HepG2 (cell line): ENCODE measurements at regions not wholly inside any gene's neighbourhood (a gene's known extent, or its start where the extent isn't known, plus 50 kb on each side); places are given as distances from the start of the nearest gene placed in this dataset.
A peak's percentile ranks its signal among the peaks of the same experiment; 100 is the strongest.

Experiments used
- ATAC-seq: fragments of 200-7000 bp; cut with Tn5 transposase; 3 replicates; pipeline ENCODE4 v1.9.1; 2020; ENCODE audit warnings: mild to moderate bottlenecking, moderate library complexity
- BruUV-seq: library from RNA; stranded (reverse); fragments of 400-500 nt; replicated peaks from 2 replicates; lab custom pipeline; 2021; lab: Mats Ljungman, UMichigan
- CTCF ChIA-PET: fragments of 300-600 bp; formaldehyde crosslinking; extraction: SDS; loops from one replicate; lab custom pipeline; 2021; ENCODE audit warnings: low total read pairs, inconsistent platforms, low intra/inter-chr PET ratio; lab: Yijun Ruan, JAX
- POLR2A ChIA-PET: fragments of 350-600 bp; sonication (Branson Sonifier 250); formaldehyde crosslinking; loops from one replicate; lab custom pipeline; 2020; ENCODE audit warnings: antibody characterized with exemption, inconsistent platforms; lab: Yijun Ruan, JAX
- DNase-seq: peaks from one replicate; pipeline ENCODE4 v3.0.0-alpha.2; 2015; ENCODE audit warnings: low spot score
- FAIRE-seq: peaks from 3 replicates; lab custom pipeline; 2011; peaks lifted over from hg19 to GRCh38; lab: Jason Lieb, UNC
- H2AFZ ChIP-seq: one replicate; pipeline ENCODE4 v1.6.1; 2011; ENCODE audit warnings: low read length, inconsistent platforms
- H3K27ac ChIP-seq: fragments of 300-600 bp; 3 replicates; pipeline ENCODE4 v1.8.0; 2011; ENCODE audit warnings: mixed run types, mild to moderate bottlenecking, mixed read lengths, low read length, inconsistent platforms; ENCODE audit not compliant: insufficient read depth; ENCODE audit errors: extremely low read length
- H3K27me3 ChIP-seq, 2 experiments: fragments of 200-600 bp in 1 of 2; 2 replicates in 1 of 2; 3 replicates in 1 of 2; pipeline versions ENCODE4 v1.6.0 to v1.8.0; 2011; ENCODE audit warnings: low read length in 2 of 2, mild to moderate bottlenecking in 2 of 2, moderate library complexity in 2 of 2, inconsistent platforms in 1 of 2; ENCODE audit not compliant: insufficient read depth in 2 of 2, control insufficient read depth in 1 of 2
- H3K36me3 ChIP-seq, 2 experiments: fragments of 200-600 bp in 1 of 2; replicated peaks in 1 of 2; 2 replicates in 1 of 2; 3 replicates in 1 of 2; pipeline versions ENCODE4 v1.5.1 to v1.8.0; 2011; ENCODE audit warnings: low read length in 2 of 2, inconsistent platforms in 1 of 2; ENCODE audit not compliant: insufficient read depth in 2 of 2, control insufficient read depth in 1 of 2
- H3K4me1 ChIP-seq: 2 replicates; pipeline ENCODE4 v1.5.1; 2012; ENCODE audit warnings: low read length, inconsistent platforms; ENCODE audit not compliant: insufficient read depth
- H3K4me2 ChIP-seq: 2 replicates; pipeline ENCODE4 v1.6.0; 2011; ENCODE audit warnings: low read depth, low read length, inconsistent platforms
- H3K4me3 ChIP-seq, 3 experiments: fragments of 200-600 bp in 1 of 3; sonication (generic), shearing (Covaris generic) in 1 of 3; replicated peaks in 1 of 3; 2 replicates each; pipeline ENCODE4 v1.5.1; 2011 to 2016; ENCODE audit warnings: low read length in 3 of 3, inconsistent platforms in 2 of 3, low read depth in 2 of 3, mild to moderate bottlenecking in 2 of 3, control low read depth in 1 of 3, mixed read lengths in 1 of 3; ENCODE audit not compliant: insufficient read depth in 1 of 3
- H3K79me2 ChIP-seq: one replicate; pipeline ENCODE4 v1.6.1; 2011; ENCODE audit warnings: low read length, inconsistent platforms; ENCODE audit not compliant: insufficient read depth
- H3K9ac ChIP-seq: 2 replicates; pipeline ENCODE4 v1.6.0; 2011; ENCODE audit warnings: mild to moderate bottlenecking, low read depth, low read length, inconsistent platforms; ENCODE audit not compliant: insufficient read depth
- H3K9me3 ChIP-seq: 2 replicates; pipeline ENCODE4 v1.5.1; 2012; ENCODE audit warnings: mild to moderate bottlenecking, low read length
- H4K20me1 ChIP-seq: 2 replicates; pipeline ENCODE4 v1.6.0; 2011; ENCODE audit warnings: inconsistent platforms, mild to moderate bottlenecking, low read length, moderate library complexity; ENCODE audit not compliant: insufficient read depth
- ATM ChIP-seq: fragments of 450-650 bp; IDR thresholded peaks from 2 replicates; pipeline ENCODE4 v1.7.1; 2017; ENCODE audit warnings: mild to moderate bottlenecking, borderline replicate concordance
- KLF12 ChIP-seq: sonication (generic); formaldehyde crosslinking; IDR thresholded peaks from 2 replicates; pipeline ENCODE4 v1.4.0; 2020; ENCODE audit warnings: missing genetic modification reagents, borderline replicate concordance
- MTA1 ChIP-seq: sonication (generic); formaldehyde crosslinking; IDR thresholded peaks from 2 replicates; pipeline ENCODE4 v1.4.0; 2020; ENCODE audit warnings: missing genetic modification reagents, mild to moderate bottlenecking, borderline replicate concordance
- ZNF335 ChIP-seq: sonication (generic); formaldehyde crosslinking; IDR thresholded peaks from 2 replicates; pipeline ENCODE4 v1.4.0; 2020; ENCODE audit warnings: missing genetic modification reagents
- ZNF367 ChIP-seq: sonication (generic); formaldehyde crosslinking; IDR thresholded peaks from 2 replicates; pipeline ENCODE4 v1.4.0; 2020; ENCODE audit warnings: missing genetic modification reagents, borderline replicate concordance
- ZNF44 ChIP-seq: sonication (generic); formaldehyde crosslinking; IDR thresholded peaks from 2 replicates; pipeline ENCODE4 v1.5.1; 2020; ENCODE audit warnings: mild to moderate bottlenecking, missing genetic modification reagents
- ZNF615 ChIP-seq: sonication (generic); formaldehyde crosslinking; IDR thresholded peaks from 2 replicates; pipeline ENCODE4 v1.5.0; 2020; ENCODE audit warnings: mild to moderate bottlenecking, missing genetic modification reagents, borderline replicate concordance
- ZNF770 ChIP-seq: sonication (generic); formaldehyde crosslinking; IDR thresholded peaks from 2 replicates; pipeline ENCODE4 v1.5.0; 2020; ENCODE audit warnings: mild to moderate bottlenecking, missing genetic modification reagents
- WGBS: methylation state at CpG from one replicate; pipeline ENCODE4 v1.1.6; 2017; ENCODE audit warnings: low lambda C conversion rate; 5-methylcytosine and 5-hydroxymethylcytosine counted together
- in situ Hi-C: cut with HindIII; loops from 2 replicates; pipeline ENCODE4 v1.10.0; 2017; ENCODE audit warnings: low pct_unique_long_range_greater_than_20kb; ENCODE audit not compliant: extremely low pct_ligation_motif_present
- intact Hi-C: fragments of 100-400 bp; cut with micrococcal nuclease; formaldehyde crosslinking; loops from one replicate; pipeline ENCODE4 v1.10.0; 2022; ENCODE audit not compliant: unreplicated experiment

- H3K4me3 ChIP-seq, result no peak overlapping the region
- no peaks in the 10 kb centered on the region for H3K9me3 ChIP-seq
- in situ Hi-C loops (no loop called here), intact Hi-C loops (no loop called here)
- H3K9ac ChIP-seq, result no peak overlapping the region
- POLR2A ChIA-PET, result no interaction called here
- H3K4me2 ChIP-seq, result no peak overlapping the region
- H3K79me2 ChIP-seq, result no peaks in the 10 kb centered on the region
- no TSS peak for BruUV-seq
- 61% methylated on average over 7 of the region's 7 CpGs for WGBS
- H2AFZ ChIP-seq, result no peak overlapping the region
- CTCF ChIA-PET, result no interaction called here
- FAIRE-seq (peak; percentile 4), ATAC-seq (no peak), DNase-seq (no peak)
- TF ChIP-seq MTA1 (CRISPR knock-in tag) (no peak), KLF12 (CRISPR knock-in tag) (no peak), ATM (no peak), ZNF615 (CRISPR knock-in tag) (no peak), ZNF367 (CRISPR knock-in tag) (no peak), ZNF770 (CRISPR knock-in tag) (no peak), ZNF44 (CRISPR knock-in tag) (no peak), ZNF335 (CRISPR knock-in tag) (no peak)
- H4K20me1 ChIP-seq, result peaks cover 19% of the 10 kb centered on the region; the same call in 1 of the 2 replicates
- H3K27me3 ChIP-seq, result peaks cover 20 to 95% of the 10 kb centered on the region in 2 experiments
- H3K27ac ChIP-seq, result no peak overlapping the region
- H3K4me1 ChIP-seq, result peaks cover 27% of the 10 kb centered on the region
- H3K36me3 ChIP-seq, result no peaks in the 10 kb centered on the region
Measured at GRCh38 chr2:15768142-15768541, 172.2 kb upstream of the MYCN start.
